ENCODE measurements at regions not wholly inside any gene's neighbourhood (a gene's known extent, or its start where the extent isn't known, plus 50 kb on each side); places are given as distances from the start of the nearest gene placed in this dataset.

- no peaks in the 10 kb centered on the region for H3K36me3 Mint-ChIP-seq
- 92% methylated on average over 1 of the region's 2 CpGs for WGBS (ENCODE audit: insufficient coverage)
- H3K9me3 ChIP-seq (ENCODE audit: control insufficient read depth, insufficient read depth, low read length) = no peaks in the 10 kb centered on the region
- H3K27ac ChIP-seq (ENCODE audit: low read length) = no peak overlapping the region
- TF ChIP-seq CTCF (IDR thresholded peaks at IDR 0.05) = no peak
- peaks cover 3 to 14% of the 10 kb centered on the region in 2 donors for H3K9me3 Mint-ChIP-seq
- no peaks in the 10 kb centered on the region for H3K27me3 Mint-ChIP-seq (ENCODE audit: low read depth in 2 of 2)
- ATAC-seq (no peak), DNase-seq (no peak)
- no peaks in the 10 kb centered on the region for H3K4me1 ChIP-seq (ENCODE audit: control insufficient read depth, insufficient read depth, low read length)
- no peaks in the 10 kb centered on the region for H3K27me3 ChIP-seq (ENCODE audit: control insufficient read depth, insufficient read depth, low read length)
- no peak overlapping the region for H3K27ac Mint-ChIP-seq
- H3K4me3 ChIP-seq (ENCODE audit: low read length) = no peak overlapping the region
- no peaks in the 10 kb centered on the region for H3K4me1 Mint-ChIP-seq
- intact Hi-C loops (cut with micrococcal nuclease) = no loop called here
- H3K4me3 Mint-ChIP-seq = no peak overlapping the region
- no peaks in the 10 kb centered on the region for H3K36me3 ChIP-seq (ENCODE audit: control insufficient read depth, insufficient read depth, low read length)
Observed at GRCh38 chr4:34372815-34373214, 1871.5 kb downstream of the ARAP2 start.

- no peak overlapping the region for H3K4me3 Mint-ChIP-seq
- 98% methylated on average over 3 of the region's 3 CpGs for WGBS (ENCODE audit: insufficient coverage)
- Histone ChIP-seq H3K36me3 (ENCODE audit: control insufficient read depth, insufficient read depth, low read length) (no peaks in the 10 kb centered on the region), H3K27ac (ENCODE audit: low read length) (no peak overlapping the region), H3K4me1 (ENCODE audit: control insufficient read depth, insufficient read depth, low read length) (no peaks in the 10 kb centered on the region), H3K4me3 (ENCODE audit: low read length) (no peak overlapping the region), H3K9me3 (ENCODE audit: control insufficient read depth, insufficient read depth, low read length) (no peaks in the 10 kb centered on the region), H3K27me3 (ENCODE audit: control insufficient read depth, insufficient read depth, low read length) (no peaks in the 10 kb centered on the region)
- ATAC-seq (no peak), DNase-seq (no peak)
- no peaks in the 10 kb centered on the region for H3K4me1 Mint-ChIP-seq
- H3K27me3 Mint-ChIP-seq (ENCODE audit: low read depth in 2 of 2) = no peaks in the 10 kb centered on the region
- intact Hi-C loops (cut with micrococcal nuclease) = no loop called here
- H3K27ac Mint-ChIP-seq = no peak overlapping the region
- peaks cover 3 to 12% of the 10 kb centered on the region in 2 donors for H3K9me3 Mint-ChIP-seq
- H3K36me3 Mint-ChIP-seq = no peaks in the 10 kb centered on the region
- no peak for TF ChIP-seq CTCF (IDR thresholded peaks at IDR 0.05)
Observed at GRCh38 chr4:34373456-34373855, 1870.9 kb downstream of the ARAP2 start.

- no peak for ATAC-seq
- H3K27me3 ChIP-seq (ENCODE audit: control insufficient read depth, insufficient read depth, low read length) = no peaks in the 10 kb centered on the region
- no peaks in the 10 kb centered on the region for H3K4me1 Mint-ChIP-seq
- H3K27ac Mint-ChIP-seq = no peak overlapping the region
- H3K27me3 Mint-ChIP-seq (ENCODE audit: low read depth in 2 of 2) = no peaks in the 10 kb centered on the region
- no peaks in the 10 kb centered on the region for H3K4me1 ChIP-seq (ENCODE audit: control insufficient read depth, insufficient read depth, low read length)
- no peak overlapping the region for H3K4me3 Mint-ChIP-seq
- no peak for DNase-seq
- H3K9me3 Mint-ChIP-seq = peaks cover 12 to 29% of the 10 kb centered on the region in 2 donors
- peaks cover 18% of the 10 kb centered on the region for H3K36me3 Mint-ChIP-seq
- WGBS (ENCODE audit: insufficient coverage) = 77% methylated on average over 2 of the region's 2 CpGs
- no peak for TF ChIP-seq CTCF (IDR thresholded peaks at IDR 0.05)
- H3K27ac ChIP-seq (ENCODE audit: low read length) = no peak overlapping the region
- H3K4me3 ChIP-seq (ENCODE audit: low read length) = no peak overlapping the region
- H3K9me3 ChIP-seq (ENCODE audit: control insufficient read depth, insufficient read depth, low read length) = peaks cover 9% of the 10 kb centered on the region
- intact Hi-C loops (cut with micrococcal nuclease) = no loop called here
- no peaks in the 10 kb centered on the region for H3K36me3 ChIP-seq (ENCODE audit: control insufficient read depth, insufficient read depth, low read length)
Observed at GRCh38 chr4:34412233-34412632, 1832.1 kb downstream of the ARAP2 start.

- WGBS (ENCODE audit: insufficient coverage) = 85% methylated on average over 2 of the region's 2 CpGs
- no peak overlapping the region for H3K27ac ChIP-seq (ENCODE audit: low read length)
- DNase-seq = no peak
- no peaks in the 10 kb centered on the region for H3K36me3 ChIP-seq (ENCODE audit: control insufficient read depth, insufficient read depth, low read length)
- H3K4me3 ChIP-seq (ENCODE audit: low read length) = no peak overlapping the region
- no peak for TF ChIP-seq CTCF (IDR thresholded peaks at IDR 0.05)
- H3K4me1 ChIP-seq (ENCODE audit: control insufficient read depth, insufficient read depth, low read length) = no peaks in the 10 kb centered on the region
- H3K4me3 Mint-ChIP-seq = no peak overlapping the region
- peaks cover 9% of the 10 kb centered on the region for H3K9me3 ChIP-seq (ENCODE audit: control insufficient read depth, insufficient read depth, low read length)
- intact Hi-C loops (cut with micrococcal nuclease) = no loop called here
- H3K36me3 Mint-ChIP-seq = peaks cover 18% of the 10 kb centered on the region
- H3K4me1 Mint-ChIP-seq = no peaks in the 10 kb centered on the region
- no peak overlapping the region for H3K27ac Mint-ChIP-seq
- H3K9me3 Mint-ChIP-seq = peaks cover 9 to 31% of the 10 kb centered on the region in 2 donors
- ATAC-seq = no peak
- no peaks in the 10 kb centered on the region for H3K27me3 ChIP-seq (ENCODE audit: control insufficient read depth, insufficient read depth, low read length)
- no peaks in the 10 kb centered on the region for H3K27me3 Mint-ChIP-seq (ENCODE audit: low read depth in 2 of 2)
Observed at GRCh38 chr4:34412911-34413310, 1831.4 kb downstream of the ARAP2 start.

Data from natural killer cell (primary cell).